ENCODE measurements at regions not wholly inside any gene's neighbourhood (a gene's known extent, or its start where the extent isn't known, plus 50 kb on each side); places are given as distances from the start of the nearest gene placed in this dataset.

GRCh38 chr2:13488965-13489364 is 772.2 kb downstream of the TRIB2 start:
- Histone ChIP-seq H3K27ac (ENCODE audit: low read depth) (no peak overlapping the region), H3K27me3 (ENCODE audit: insufficient read depth) (no peaks in the 10 kb centered on the region), H3K36me3 (ENCODE audit: insufficient read depth) (no peaks in the 10 kb centered on the region), H3K4me2 (no peak overlapping the region), H2AFZ (no peak overlapping the region), H4K20me1 (replicated peaks; ENCODE audit: insufficient read depth) (no peaks in the 10 kb centered on the region), H3K79me2 (replicated peaks; ENCODE audit: insufficient read depth) (no peaks in the 10 kb centered on the region), H3F3A (replicated peaks; ENCODE audit: low read depth) (no peaks in the 10 kb centered on the region), H3K4me1 (ENCODE audit: insufficient read depth) (no peaks in the 10 kb centered on the region; the same call in 1 of the 2 replicates), H3K4me3 (no peak overlapping the region), H3K9me2 (ENCODE audit: insufficient read depth) (no peaks in the 10 kb centered on the region)
- Mint-ChIP-seq H3K4me3 (no peak overlapping the region), H3K27me3 (ENCODE audit: insufficient read depth, low read depth, poor library complexity) (no peaks in the 10 kb centered on the region), H3K27ac (no peak overlapping the region), H3K9me3 (no peaks in the 10 kb centered on the region), H3K4me1 (peaks cover 4% of the 10 kb centered on the region; the same call in 1 of the 3 replicates), H3K36me3 (ENCODE audit: low read depth) (no peaks in the 10 kb centered on the region)
- DNase-seq (ENCODE audit: low spot score) (no peak), ATAC-seq (no peak)
- TF ChIP-seq NANOG (IDR thresholded peaks at IDR 0.05; ENCODE audit: borderline replicate concordance) (no peak), POLR2AphosphoS5 (IDR thresholded peaks at IDR 0.05; ENCODE audit: low read depth) (no peak), ZNF114 (CRISPR knock-in tag; IDR thresholded peaks at IDR 0.05) (no peak), EZH2 (IDR thresholded peaks at IDR 0.05; ENCODE audit: low read depth, unreplicated experiment) (no peak), JUNB (IDR thresholded peaks at IDR 0.05; ENCODE audit: unreplicated experiment) (no peak), CTCF (conservative IDR thresholded peaks at IDR 0.05; ENCODE audit: low read depth in 2 of 2) (no peak), REST (IDR thresholded peaks at IDR 0.05; ENCODE audit: unreplicated experiment) (no peak), STAT1 (IDR thresholded peaks at IDR 0.05; ENCODE audit: unreplicated experiment) (no peak), ZNF462 (CRISPR knock-in tag; IDR thresholded peaks at IDR 0.05) (no peak), ETS1 (IDR thresholded peaks at IDR 0.05) (no peak), EZH2phosphoT487 (IDR thresholded peaks at IDR 0.05; ENCODE audit: unreplicated experiment) (no peak), ZNF331 (CRISPR knock-in tag; IDR thresholded peaks at IDR 0.05; ENCODE audit: low read depth) (no peak), CREB1 (CRISPR knock-in tag; IDR thresholded peaks at IDR 0.05; ENCODE audit: low read depth) (no peak)
